ENCODE measurements at regions not wholly inside any gene's neighbourhood (a gene's known extent, or its start where the extent isn't known, plus 50 kb on each side); places are given as distances from the start of the nearest gene placed in this dataset.
"Not testable (repeated sequence)": the region's sequence is repeated elsewhere in the genome, so short reads cannot be mapped to it uniquely, and the experiment has no call there.

- DNase-seq (ENCODE audit: low spot score), result no peak
Measured at GRCh38 chr4:122100508-122100907, 51.6 kb upstream of the BLTP1 start.

- DNase-seq (ENCODE audit: low spot score), result peak; percentile 34
Measured at GRCh38 chr4:122099896-122100295, 52.2 kb upstream of the BLTP1 start.

- DNase-seq (ENCODE audit: low spot score), result no peak
Measured at GRCh38 chr4:122091836-122092405, 60.2 kb upstream of the BLTP1 start.

GRCh38 chr4:122091397-122091796 is 60.7 kb upstream of the BLTP1 start:
- no peak for DNase-seq (ENCODE audit: low spot score)

GRCh38 chr4:122090989-122091388 is 61.1 kb upstream of the BLTP1 start:
- DNase-seq (ENCODE audit: low spot score), result no peak

- DNase-seq (ENCODE audit: low spot score), result no peak
Measured at GRCh38 chr4:122086338-122087065, 65.6 kb upstream of the BLTP1 start.

GRCh38 chr4:122083989-122084388 is 68.1 kb upstream of the BLTP1 start:
- no peak for DNase-seq (ENCODE audit: low spot score)

GRCh38 chr4:122083351-122083750 is 68.8 kb upstream of the BLTP1 start:
- no peak for DNase-seq (ENCODE audit: low spot score)

GRCh38 chr4:122082661-122083060 is 69.5 kb upstream of the BLTP1 start:
- DNase-seq (ENCODE audit: low spot score), result no peak

- not testable (repeated sequence) for DNase-seq (ENCODE audit: low spot score)
Measured at GRCh38 chr4:122077653-122078052, 74.5 kb upstream of the BLTP1 start.

- not testable (repeated sequence) for DNase-seq (ENCODE audit: low spot score)
Measured at GRCh38 chr4:122076835-122077234, 75.3 kb upstream of the BLTP1 start.

- no peak for DNase-seq (ENCODE audit: low spot score)
Measured at GRCh38 chr4:122073615-122074014, 78.5 kb upstream of the BLTP1 start.

- no peak for DNase-seq (ENCODE audit: low spot score)
Measured at GRCh38 chr4:122065915-122066314, 86.2 kb upstream of the BLTP1 start.

GRCh38 chr4:122065149-122065548 is 87.0 kb upstream of the BLTP1 start:
- DNase-seq (ENCODE audit: low spot score), result no peak

- DNase-seq (ENCODE audit: low spot score), result no peak
Measured at GRCh38 chr4:122053186-122053585, 98.9 kb upstream of the BLTP1 start.

GRCh38 chr4:122052677-122053076 is 99.5 kb upstream of the BLTP1 start:
- no peak for DNase-seq (ENCODE audit: low spot score)

- DNase-seq (ENCODE audit: low spot score), result peak; percentile 8
Measured at GRCh38 chr4:122050841-122051240, 99.0 kb upstream of the TRPC3 start.

GRCh38 chr4:122047456-122048425 is 95.9 kb upstream of the TRPC3 start:
- DNase-seq (ENCODE audit: low spot score), result no peak

GRCh38 chr4:122046255-122046654 is 94.4 kb upstream of the TRPC3 start:
- DNase-seq (ENCODE audit: low spot score), result no peak

GRCh38 chr4:122045533-122045932 is 93.7 kb upstream of the TRPC3 start:
- peak; percentile 97 for DNase-seq (ENCODE audit: low spot score)

GRCh38 chr4:122044501-122044900 is 92.6 kb upstream of the TRPC3 start:
- DNase-seq (ENCODE audit: low spot score), result no peak

- DNase-seq (ENCODE audit: low spot score), result no peak
Measured at GRCh38 chr4:122041312-122041711, 89.5 kb upstream of the TRPC3 start.

GRCh38 chr4:122038896-122039295 is 87.0 kb upstream of the TRPC3 start:
- peak; percentile 16 for DNase-seq (ENCODE audit: low spot score)
